ENCODE measurements at regions not wholly inside any gene's neighbourhood (a gene's known extent, or its start where the extent isn't known, plus 50 kb on each side); places are given as distances from the start of the nearest gene placed in this dataset.
"Not testable (repeated sequence)": the region's sequence is repeated elsewhere in the genome, so short reads cannot be mapped to it uniquely, and the experiment has no call there.

DNA sequence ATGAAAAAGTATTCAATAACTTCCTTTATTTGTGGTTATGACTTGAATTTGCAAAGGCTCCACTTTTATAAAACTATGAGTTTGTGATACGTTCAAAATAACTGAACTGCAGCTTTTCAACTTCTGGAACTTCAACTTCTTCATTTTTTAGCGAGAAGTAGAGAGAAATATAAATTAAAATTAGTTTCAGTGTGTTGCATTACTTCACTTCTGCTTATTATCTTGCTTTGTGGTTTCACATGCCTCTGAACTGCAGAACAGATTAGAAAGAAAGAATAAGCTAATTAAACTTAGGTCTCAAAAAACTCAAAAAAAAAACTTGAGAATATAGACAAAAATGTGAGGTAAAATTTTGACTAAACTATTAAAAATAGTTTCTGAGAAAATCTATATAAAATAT is 1073.4 kb downstream of the PCDH17 start:
- no peaks in the 10 kb centered on the region for H3K4me1 ChIP-seq

DNA sequence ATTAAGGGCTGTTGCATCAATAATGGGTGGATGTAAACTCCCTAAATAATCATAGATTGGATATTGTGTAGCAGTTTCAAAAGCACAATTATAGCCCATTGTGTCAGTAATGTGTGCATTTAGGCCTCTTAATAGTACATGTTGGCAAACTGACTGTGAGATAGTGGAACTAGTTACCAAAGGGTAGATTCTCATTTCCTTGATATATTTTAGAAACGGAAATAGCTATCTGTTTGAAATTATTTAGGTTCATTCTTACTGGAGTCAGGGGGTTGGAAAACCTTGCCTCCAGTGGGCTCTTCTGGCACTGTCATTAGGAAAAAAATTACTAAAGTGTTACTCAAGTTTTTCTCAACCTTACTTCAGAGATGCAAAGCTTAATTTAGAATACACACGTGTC is 1074.9 kb downstream of the PCDH17 start:
- intact Hi-C loops (cut with DNase I; ENCODE audit: low total_unique reads): no loop called here
- Histone ChIP-seq H3K27ac (no peak overlapping the region), H3K27me3 (no peaks in the 10 kb centered on the region), H3K4me3 (no peak overlapping the region), H3K4me1 (no peaks in the 10 kb centered on the region), H3K9me3 (no peaks in the 10 kb centered on the region), H3K36me3 (no peaks in the 10 kb centered on the region)
- DNase-seq: no peak
- TF ChIP-seq, protein P1, sequence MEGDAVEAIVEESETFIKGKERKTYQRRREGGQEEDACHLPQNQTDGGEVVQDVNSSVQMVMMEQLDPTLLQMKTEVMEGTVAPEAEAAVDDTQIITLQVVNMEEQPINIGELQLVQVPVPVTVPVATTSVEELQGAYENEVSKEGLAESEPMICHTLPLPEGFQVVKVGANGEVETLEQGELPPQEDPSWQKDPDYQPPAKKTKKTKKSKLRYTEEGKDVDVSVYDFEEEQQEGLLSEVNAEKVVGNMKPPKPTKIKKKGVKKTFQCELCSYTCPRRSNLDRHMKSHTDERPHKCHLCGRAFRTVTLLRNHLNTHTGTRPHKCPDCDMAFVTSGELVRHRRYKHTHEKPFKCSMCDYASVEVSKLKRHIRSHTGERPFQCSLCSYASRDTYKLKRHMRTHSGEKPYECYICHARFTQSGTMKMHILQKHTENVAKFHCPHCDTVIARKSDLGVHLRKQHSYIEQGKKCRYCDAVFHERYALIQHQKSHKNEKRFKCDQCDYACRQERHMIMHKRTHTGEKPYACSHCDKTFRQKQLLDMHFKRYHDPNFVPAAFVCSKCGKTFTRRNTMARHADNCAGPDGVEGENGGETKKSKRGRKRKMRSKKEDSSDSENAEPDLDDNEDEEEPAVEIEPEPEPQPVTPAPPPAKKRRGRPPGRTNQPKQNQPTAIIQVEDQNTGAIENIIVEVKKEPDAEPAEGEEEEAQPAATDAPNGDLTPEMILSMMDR (IDR thresholded peaks at IDR 0.05): no peak
- no peak for TF ChIP-seq POLR2A (IDR thresholded peaks at IDR 0.05)

More for the DNA sequence above, 1073.4 kb downstream of the PCDH17 start:
- Histone ChIP-seq H3K27ac (no peak overlapping the region), H3K27me3 (no peaks in the 10 kb centered on the region), H3K9me3 (no peaks in the 10 kb centered on the region), H3K36me3 (no peaks in the 10 kb centered on the region), H3K4me3 (no peak overlapping the region)
- intact Hi-C loops (cut with DNase I; ENCODE audit: low total_unique reads): no loop called here
- DNase-seq: no peak
- TF ChIP-seq, protein P1 (IDR thresholded peaks at IDR 0.05): no peak
- no peak for TF ChIP-seq POLR2A (IDR thresholded peaks at IDR 0.05)

DNA sequence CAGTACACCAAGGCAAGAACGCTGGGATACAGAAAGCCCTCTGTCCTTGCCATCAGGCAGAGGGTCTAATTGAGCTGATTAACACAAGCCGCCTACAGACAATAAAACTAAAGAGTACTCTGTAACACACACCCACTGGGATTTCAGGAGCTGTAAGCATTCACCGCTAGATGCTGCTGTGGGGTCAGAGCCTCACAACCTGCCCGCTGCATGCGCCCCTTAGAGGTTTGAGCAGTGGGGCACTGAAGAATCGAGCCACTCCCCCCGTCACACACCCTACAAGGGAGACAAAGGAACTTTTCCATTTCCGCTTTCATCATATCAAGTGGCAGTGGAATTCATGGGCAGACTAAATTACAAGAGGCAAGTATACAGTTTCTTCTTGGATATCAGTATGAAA is 1080.6 kb downstream of the PCDH17 start:
- H3K27me3 ChIP-seq: no peaks in the 10 kb centered on the region
- H3K36me3 ChIP-seq: no peaks in the 10 kb centered on the region
- H3K9me3 ChIP-seq: no peaks in the 10 kb centered on the region
- H3K4me3 ChIP-seq: no peak overlapping the region
- no peaks in the 10 kb centered on the region for H3K4me1 ChIP-seq
- no peak for DNase-seq
- TF ChIP-seq, protein P1 (IDR thresholded peaks at IDR 0.05): no peak
- TF ChIP-seq POLR2A (IDR thresholded peaks at IDR 0.05): no peak
- H3K27ac ChIP-seq: no peak overlapping the region
- intact Hi-C loops (cut with DNase I; ENCODE audit: low total_unique reads): no loop called here

DNA sequence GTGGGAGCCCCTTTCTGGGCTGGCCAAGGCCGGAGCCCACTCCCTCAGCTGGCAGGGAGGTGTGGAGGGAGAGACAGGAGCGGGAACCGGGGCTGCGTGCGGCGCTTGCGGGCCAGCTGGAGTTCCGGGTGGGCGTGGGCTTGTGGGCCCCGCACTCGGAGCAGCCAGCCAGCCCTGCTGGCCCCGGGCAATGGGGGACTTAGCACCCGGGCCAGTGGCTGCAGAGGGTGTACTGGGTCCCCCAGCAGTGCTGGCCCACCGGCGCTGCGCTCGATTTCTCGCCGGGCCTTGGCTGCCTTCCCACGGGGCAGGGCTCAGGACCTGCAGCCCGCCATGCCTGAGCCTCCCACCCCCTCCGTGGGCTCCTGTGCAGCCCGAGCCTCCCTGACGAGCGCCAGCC is 1082.5 kb downstream of the PCDH17 start:
- H3K4me1 ChIP-seq; H3K27me3 ChIP-seq; DNase-seq; H3K4me3 ChIP-seq; H3K36me3 ChIP-seq; H3K27ac ChIP-seq; H3K9me3 ChIP-seq; intact Hi-C loops (cut with DNase I; ENCODE audit: low total_unique reads): not testable (repeated sequence)

DNA sequence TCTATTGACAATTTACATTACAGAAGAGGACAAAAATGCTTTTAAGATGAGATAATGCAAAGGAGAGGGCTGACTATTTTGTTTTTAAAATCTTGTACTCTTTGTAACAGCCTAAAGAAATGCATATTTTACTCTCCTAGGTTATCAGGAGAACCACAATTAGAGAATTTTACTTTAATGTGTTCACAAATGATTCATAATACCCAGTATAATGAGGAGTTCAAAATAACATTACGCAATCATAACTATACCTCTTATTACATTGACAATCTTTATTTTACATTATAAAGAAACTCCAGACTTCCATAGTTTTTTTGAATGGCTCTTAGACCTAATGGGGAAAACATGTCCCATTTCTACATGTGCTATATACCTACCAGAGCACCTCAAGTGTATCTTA is 1089.7 kb downstream of the PCDH17 start:
- DNase-seq: no peak
- Histone ChIP-seq H3K9me3 (no peaks in the 10 kb centered on the region), H3K4me3 (no peak overlapping the region), H3K27me3 (no peaks in the 10 kb centered on the region), H3K27ac (no peak overlapping the region), H3K4me1 (no peaks in the 10 kb centered on the region), H3K36me3 (no peaks in the 10 kb centered on the region)
- intact Hi-C loops (cut with DNase I; ENCODE audit: low total_unique reads): no loop called here
- TF ChIP-seq POLR2A (IDR thresholded peaks at IDR 0.05): no peak
- TF ChIP-seq, protein P1 (IDR thresholded peaks at IDR 0.05): no peak

DNA sequence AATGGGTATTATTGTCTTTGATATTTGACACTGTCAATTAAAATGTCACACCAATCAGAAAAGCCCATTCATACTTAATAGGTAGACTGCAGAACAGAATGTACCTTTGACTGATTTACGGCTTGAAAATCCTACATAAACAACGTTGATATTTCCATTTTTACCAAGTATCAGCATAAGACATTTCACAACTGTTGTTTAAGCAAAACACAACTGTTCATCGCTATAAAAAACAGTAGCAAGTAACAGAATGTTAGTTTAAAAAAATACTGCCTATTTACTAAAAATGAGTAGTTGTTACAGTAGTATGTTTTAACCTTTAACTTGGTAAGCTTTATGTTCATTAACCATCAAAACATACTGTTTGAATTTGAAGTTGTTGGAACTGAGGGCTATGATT is 1096.6 kb downstream of the PCDH17 start:
- Histone ChIP-seq H3K4me1 (no peaks in the 10 kb centered on the region), H3K36me3 (peaks cover 0 to 2% of the 10 kb centered on the region in 2 donors), H3K27ac (no peak overlapping the region), H3K4me3 (no peak overlapping the region), H3K27me3 (no peaks in the 10 kb centered on the region), H3K9me3 (no peaks in the 10 kb centered on the region)
- TF ChIP-seq, protein P1 (IDR thresholded peaks at IDR 0.05): no peak
- TF ChIP-seq POLR2A (IDR thresholded peaks at IDR 0.05): no peak
- DNase-seq: no peak
- intact Hi-C loops (cut with DNase I; ENCODE audit: low total_unique reads): no loop called here
